Fibroblast of skin of abdomen (primary cell): ENCODE measurements at regions not wholly inside any gene's neighbourhood (a gene's known extent, or its start where the extent isn't known, plus 50 kb on each side); places are given as distances from the start of the nearest gene placed in this dataset.

Source experiments
- DNase-seq: peaks from one replicate; pipeline ENCODE4 v3.0.0-alpha.2; 2013

GRCh38 chr20:55782912-55783253 is 222.4 kb downstream of the CBLN4 start:
- DNase-seq = no peak

GRCh38 chr20:55782224-55782911 is 223.0 kb downstream of the CBLN4 start:
- no peak for DNase-seq

GRCh38 chr20:55778796-55779195 is 226.5 kb downstream of the CBLN4 start:
- no peak for DNase-seq

DNA sequence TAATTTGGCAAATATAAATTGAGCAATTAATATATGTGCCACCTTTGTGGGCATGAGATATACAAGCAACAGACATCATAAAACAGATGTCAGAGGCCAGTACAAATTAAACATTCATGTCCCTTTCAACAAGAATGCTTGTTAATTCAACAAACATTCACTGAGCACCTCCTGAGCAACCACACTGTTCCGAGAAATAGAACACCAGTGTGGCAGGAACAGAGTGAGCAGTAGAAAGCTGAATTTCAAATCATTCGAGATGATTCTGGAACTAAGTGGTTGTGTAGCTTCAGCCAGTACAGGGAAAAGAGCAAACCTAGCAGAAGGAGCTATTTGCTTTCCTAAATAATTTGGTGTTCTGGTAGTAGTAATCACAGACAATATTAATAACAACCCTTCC is 227.7 kb downstream of the CBLN4 start:
- no peak for DNase-seq

DNA sequence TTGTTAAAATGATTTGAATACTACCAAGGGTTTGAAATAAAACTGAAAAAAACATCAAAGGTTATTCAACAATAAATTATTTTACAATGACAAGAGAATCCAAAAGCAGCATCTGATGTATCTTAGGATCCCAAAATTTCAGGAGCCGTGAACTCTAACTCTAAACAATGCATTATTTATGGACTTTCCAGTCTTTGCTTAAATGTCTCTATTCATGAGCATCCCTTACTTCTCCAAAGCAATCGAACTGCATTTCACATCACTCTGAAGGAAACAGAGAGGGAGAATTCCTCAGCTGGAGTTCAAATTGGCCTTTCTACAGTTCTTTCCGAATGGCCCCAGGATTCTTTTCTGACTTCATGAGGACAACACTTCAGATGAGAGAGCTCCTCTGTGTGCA is 229.1 kb downstream of the CBLN4 start:
- DNase-seq = no peak

DNA sequence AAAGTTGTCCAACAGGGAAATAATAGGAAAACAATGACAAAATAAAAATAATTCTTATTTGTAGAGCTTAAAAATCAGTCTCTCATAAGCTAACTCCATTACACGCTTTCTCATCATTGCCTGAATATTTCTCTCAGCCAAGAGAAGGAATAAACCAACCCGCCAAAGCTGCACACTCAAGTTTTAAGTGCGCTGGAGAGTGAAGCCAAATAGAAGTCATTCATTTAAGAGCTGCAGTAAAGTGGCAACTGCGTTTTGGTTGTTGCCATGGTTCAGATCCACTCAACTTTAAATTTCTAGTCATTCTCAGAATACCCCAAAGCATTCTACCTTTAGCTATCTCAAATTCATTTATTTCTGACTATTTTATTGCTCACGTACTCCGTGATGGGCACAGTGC is 230.7 kb downstream of the CBLN4 start:
- DNase-seq = no peak

GRCh38 chr20:55761797-55762196 is 243.5 kb downstream of the CBLN4 start:
- no peak for DNase-seq

DNA sequence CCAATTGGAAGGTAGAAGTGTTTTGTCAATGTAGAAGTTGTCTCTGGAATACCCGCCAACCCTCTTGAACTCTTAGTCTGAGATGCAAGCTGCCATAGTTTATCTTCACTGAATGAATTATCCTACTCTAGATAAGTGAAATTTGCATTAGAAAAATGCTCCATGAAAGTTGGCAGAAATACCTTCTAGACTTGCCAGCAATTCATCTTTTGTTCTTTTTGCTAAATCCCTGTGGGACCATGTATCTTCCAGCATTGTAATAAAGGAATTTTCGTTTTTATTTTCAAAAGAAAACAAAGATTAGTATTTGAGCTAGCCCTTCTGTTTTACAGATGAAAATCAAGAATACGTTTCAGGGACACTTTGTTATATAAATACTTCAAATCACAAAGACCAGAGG is 244.2 kb downstream of the CBLN4 start:
- no peak for DNase-seq

GRCh38 chr20:55760586-55760985 is 244.7 kb downstream of the CBLN4 start:
- DNase-seq = no peak

- DNase-seq = no peak
Measured at GRCh38 chr20:55755861-55756260, 249.5 kb downstream of the CBLN4 start.

DNA sequence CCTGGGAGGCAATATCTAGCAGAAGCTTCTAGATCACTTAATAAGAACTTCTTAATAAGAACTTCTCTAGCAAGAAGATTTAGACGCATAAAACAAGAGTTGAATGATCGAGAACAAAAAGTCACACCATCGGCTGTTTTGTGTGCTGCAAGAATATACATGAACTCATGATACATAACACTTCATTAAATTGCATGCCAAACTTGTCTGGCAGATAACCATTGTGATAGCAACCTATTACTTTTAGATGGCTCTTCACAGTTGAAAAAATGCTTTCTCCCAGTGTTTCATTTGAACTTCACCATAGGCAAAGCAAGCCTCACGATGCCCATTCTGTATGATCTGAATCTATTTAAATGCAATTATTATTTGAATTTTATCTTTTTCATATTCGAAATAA is 249.9 kb downstream of the CBLN4 start:
- DNase-seq = no peak

DNA sequence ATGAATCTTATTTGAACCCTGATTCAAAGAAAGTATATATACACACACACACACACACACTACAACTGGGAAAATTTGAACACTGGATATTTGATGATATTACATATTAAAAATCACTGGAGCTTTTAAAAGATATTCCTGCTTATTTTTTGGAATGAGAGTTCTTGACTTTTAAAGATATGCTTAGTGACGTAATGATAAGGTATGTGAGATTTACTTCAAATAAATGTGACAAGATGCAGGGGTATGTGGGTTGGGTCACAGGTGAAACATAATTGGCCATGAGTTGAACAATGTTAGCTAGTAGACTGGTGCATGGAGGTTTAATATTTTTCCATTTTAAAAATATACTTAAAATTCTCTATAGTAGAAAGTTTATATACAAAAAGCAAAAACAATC is 258.6 kb downstream of the CBLN4 start:
- DNase-seq = no peak

DNA sequence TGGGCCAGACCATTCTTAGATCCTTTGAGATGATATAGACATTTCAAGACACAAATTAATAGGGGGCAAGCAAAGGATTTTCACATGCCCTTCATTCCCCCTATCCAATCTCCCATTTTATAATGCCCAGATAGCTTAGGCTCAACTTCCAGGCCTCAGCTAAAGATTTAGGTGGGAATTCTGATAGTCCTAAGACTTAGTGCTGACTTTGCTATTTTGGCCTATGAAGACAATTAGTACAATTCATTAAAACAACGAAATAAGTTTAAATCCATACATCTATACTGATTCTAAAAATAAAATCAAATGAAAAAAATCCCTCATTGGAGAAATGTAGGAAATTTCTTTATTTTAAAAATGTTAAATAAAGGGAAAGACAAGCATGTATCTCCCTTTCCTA is 259.5 kb downstream of the CBLN4 start:
- DNase-seq = no peak

GRCh38 chr20:55744896-55745295 is 260.4 kb downstream of the CBLN4 start:
- no peak for DNase-seq

DNA sequence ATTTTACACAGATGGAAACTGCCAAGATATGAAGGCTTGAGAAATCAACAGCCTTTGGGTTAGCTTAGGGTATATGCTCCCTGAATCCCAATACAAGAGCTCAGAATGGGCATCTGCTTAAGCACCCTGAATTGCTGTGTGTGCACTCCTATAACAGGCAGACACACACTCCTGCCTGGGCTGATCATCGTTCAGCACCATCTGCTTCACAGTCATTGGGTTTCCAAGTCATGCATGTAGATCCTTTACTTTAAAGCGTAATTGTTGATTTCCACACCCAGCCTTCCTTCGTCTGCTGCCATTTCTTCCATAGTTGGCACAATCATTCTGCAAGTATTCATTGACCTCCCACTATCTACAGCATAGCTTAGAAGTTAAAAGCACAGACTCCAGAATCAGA is 263.5 kb downstream of the CBLN4 start:
- DNase-seq = no peak

GRCh38 chr20:55740076-55740475 is 265.2 kb downstream of the CBLN4 start:
- DNase-seq = no peak

GRCh38 chr20:55730321-55730720 is 275.0 kb downstream of the CBLN4 start:
- DNase-seq = no peak

GRCh38 chr20:55714736-55715135 is 290.6 kb downstream of the CBLN4 start:
- no peak for DNase-seq

DNA sequence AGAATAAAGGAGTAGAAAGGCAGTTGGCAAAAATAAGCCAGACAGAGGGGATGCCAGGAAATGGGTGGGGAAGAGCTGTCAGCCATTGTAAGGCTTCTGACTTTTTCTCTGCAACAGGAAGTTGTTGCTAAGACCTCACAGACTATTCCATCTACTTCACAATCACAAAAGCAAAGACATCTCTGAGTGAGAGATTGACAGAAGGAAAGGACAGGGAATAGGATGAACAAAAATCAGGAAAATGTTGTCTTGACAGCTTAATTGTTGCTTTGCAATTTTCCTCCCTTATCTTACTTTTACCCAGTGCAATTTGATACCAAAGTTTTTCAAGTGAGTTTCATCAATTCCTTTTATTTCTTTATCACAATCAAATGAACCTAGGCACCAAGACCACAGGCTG is 291.2 kb downstream of the CBLN4 start:
- no peak for DNase-seq

GRCh38 chr20:55704458-55704857 is 300.9 kb downstream of the CBLN4 start:
- DNase-seq = no peak

GRCh38 chr20:55701467-55701866 is 303.9 kb downstream of the CBLN4 start:
- DNase-seq = no peak

DNA sequence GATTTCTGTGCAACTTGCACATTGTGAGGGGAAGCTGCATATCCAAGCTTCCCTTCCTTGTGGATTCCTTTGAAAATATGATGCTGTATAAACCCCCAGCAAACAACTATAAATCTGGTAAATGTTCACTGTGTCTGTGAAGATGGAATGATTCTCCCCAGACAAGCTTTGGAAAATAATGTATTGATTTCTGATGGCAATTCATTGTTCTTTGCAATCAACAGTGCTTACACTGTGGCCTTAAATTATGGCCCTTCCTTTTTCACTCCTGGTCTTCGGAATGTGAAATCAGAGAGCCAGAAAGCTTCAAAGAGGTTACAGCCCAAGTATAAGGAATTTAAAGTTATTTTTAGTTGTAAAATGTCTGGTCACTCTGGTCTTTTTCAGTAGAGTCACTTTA is 308.8 kb downstream of the CBLN4 start:
- no peak for DNase-seq

DNA sequence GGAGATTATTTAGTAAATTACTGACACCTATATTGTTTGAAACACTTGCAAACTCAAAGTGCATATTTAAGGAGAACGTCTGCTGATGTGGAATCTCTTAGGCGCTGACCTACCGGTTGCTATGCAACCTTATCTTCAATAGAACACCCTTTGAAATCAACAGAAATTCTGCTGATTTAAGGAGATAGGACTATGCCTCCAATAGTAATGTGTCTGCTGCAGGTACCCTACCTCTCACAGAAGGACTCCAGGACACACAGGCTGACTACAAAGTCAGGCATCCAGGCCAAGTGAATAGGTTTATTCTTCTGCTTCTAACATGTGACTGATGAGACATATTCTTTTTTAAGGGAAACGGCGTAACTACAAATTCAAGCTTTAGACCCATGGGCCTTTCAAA is 311.7 kb downstream of the CBLN4 start:
- DNase-seq = no peak

DNA sequence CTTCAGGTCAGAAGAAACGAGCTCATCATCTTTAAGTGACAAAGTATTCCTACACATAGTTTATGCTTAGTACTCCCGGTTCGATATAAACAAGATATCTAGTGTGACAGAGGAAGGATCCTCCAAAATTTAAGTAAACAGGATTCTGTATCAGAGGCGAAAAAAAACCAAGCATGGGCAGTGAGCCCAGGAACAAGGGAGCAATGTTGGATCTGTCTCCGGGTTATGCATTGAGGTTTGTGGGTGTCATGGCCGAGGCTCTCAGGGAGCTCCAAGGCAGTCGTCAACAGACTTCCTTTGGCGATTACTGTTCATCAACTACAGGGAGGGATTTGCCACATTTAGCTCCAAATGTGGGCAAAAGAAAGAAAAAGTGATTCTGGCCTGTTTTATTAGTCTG is 319.5 kb downstream of the CBLN4 start:
- DNase-seq = no peak

DNA sequence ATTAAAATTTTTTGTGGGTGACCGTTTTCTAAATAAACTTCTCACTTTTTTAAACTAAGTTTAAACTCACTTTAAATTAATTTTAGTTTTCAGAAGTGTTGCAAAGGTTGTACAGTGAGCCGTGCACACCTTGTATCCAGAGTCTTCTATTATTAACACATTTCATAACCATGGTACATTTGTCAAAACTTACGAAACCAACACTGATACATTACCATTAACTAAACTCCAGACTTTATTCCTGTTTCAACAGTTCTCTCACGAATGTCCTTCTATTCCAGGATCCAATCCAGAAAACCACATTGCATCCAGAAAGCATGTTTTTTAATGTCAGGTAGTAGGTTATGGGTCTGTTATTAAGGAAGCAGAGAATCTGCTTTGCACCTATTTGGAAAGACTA is 319.9 kb downstream of the CBLN4 start:
- DNase-seq = no peak

GRCh38 chr20:55684578-55684977 is 320.7 kb downstream of the CBLN4 start:
- DNase-seq = no peak
